Liver (tissue), 8 donors: ENCODE measurements at regions not wholly inside any gene's neighbourhood (a gene's known extent, or its start where the extent isn't known, plus 50 kb on each side); places are given as distances from the start of the nearest gene placed in this dataset.

ENCODE experiments used
- DNase-seq: peaks from one replicate; pipeline ENCODE4 v3.0.0-alpha.2; 2017; ENCODE audit warnings: low spot score
- H3K27ac ChIP-seq, 2 donors: one replicate each; pipeline ENCODE4 v1.7.0; 2013; ENCODE audit warnings: inconsistent platforms in 2 of 2, low read length in 2 of 2, control low read depth in 1 of 2, low read depth in 1 of 2, mild to moderate bottlenecking in 1 of 2
- H3K27me3 ChIP-seq, 4 donors: one replicate each; pipeline versions ENCODE4 v1.6.1 to v1.7.0; 2013; ENCODE audit warnings: low read length in 3 of 4, inconsistent platforms in 1 of 4, mild to moderate bottlenecking in 1 of 4, moderate library complexity in 1 of 4; ENCODE audit not compliant: control insufficient read depth in 4 of 4, insufficient read depth in 4 of 4
- H3K36me3 ChIP-seq, 4 donors: one replicate each; pipeline versions ENCODE4 v1.6.1 to v1.7.0; 2013; ENCODE audit warnings: low read length in 3 of 4, mild to moderate bottlenecking in 3 of 4, low read depth in 1 of 4, moderate library complexity in 1 of 4; ENCODE audit not compliant: control insufficient read depth in 4 of 4, insufficient read depth in 3 of 4
- H3K4me1 ChIP-seq, 4 donors: one replicate each; pipeline versions ENCODE4 v1.6.1 to v1.7.0; 2013; ENCODE audit warnings: low read length in 3 of 4, mild to moderate bottlenecking in 3 of 4, moderate library complexity in 1 of 4; ENCODE audit not compliant: control insufficient read depth in 4 of 4, insufficient read depth in 4 of 4
- H3K4me3 ChIP-seq, 3 donors: one replicate each; pipeline versions ENCODE4 v1.6.1 to v1.7.0; 2013; ENCODE audit warnings: low read length in 3 of 3, control low read depth in 1 of 3, low read depth in 1 of 3, mild to moderate bottlenecking in 1 of 3
- H3K9ac ChIP-seq, 2 donors: one replicate each; pipeline ENCODE4 v1.7.0; 2013; ENCODE audit warnings: low read length in 2 of 2, mild to moderate bottlenecking in 2 of 2, moderate library complexity in 2 of 2, control low read depth in 1 of 2, low read depth in 1 of 2
- H3K9me3 ChIP-seq, 4 donors: one replicate each; pipeline versions ENCODE4 v1.6.1 to v1.7.0; 2013; ENCODE audit warnings: low read length in 3 of 4; ENCODE audit not compliant: control insufficient read depth in 4 of 4
- EGR1 ChIP-seq, 2 donors: IDR thresholded peaks; 2 replicates each; pipeline ENCODE4 v1.6.1; 2016 to 2018; ENCODE audit warnings: antibody characterized with exemption in 2 of 2, low read depth in 2 of 2
- FOXA1 ChIP-seq: IDR thresholded peaks from 2 replicates; pipeline ENCODE4 v1.6.1; 2016; ENCODE audit warnings: antibody characterized with exemption
- FOXA2 ChIP-seq: IDR thresholded peaks from 2 replicates; pipeline ENCODE4 v1.6.1; 2016; ENCODE audit warnings: antibody characterized with exemption
- GABPA ChIP-seq, 2 donors: IDR thresholded peaks in 1 of 2; conservative IDR thresholded peaks in 1 of 2; 2 replicates each; pipeline ENCODE4 v1.6.1; 2016; ENCODE audit warnings: antibody characterized with exemption in 2 of 2, mild to moderate bottlenecking in 1 of 2, moderate library complexity in 1 of 2
- HNF4A ChIP-seq, 2 donors: conservative IDR thresholded peaks; 2 replicates each; pipeline ENCODE4 v1.6.1; 2016; ENCODE audit warnings: antibody characterized with exemption in 2 of 2, mild to moderate bottlenecking in 2 of 2
- HNF4G ChIP-seq: IDR thresholded peaks from 2 replicates; pipeline ENCODE4 v1.6.1; 2016; ENCODE audit warnings: antibody characterized with exemption
- JUND ChIP-seq, 2 donors: IDR thresholded peaks; 2 replicates each; pipeline ENCODE4 v1.6.1; 2016; ENCODE audit warnings: antibody characterized with exemption in 2 of 2
- NR2F2 ChIP-seq: IDR thresholded peaks from 2 replicates; pipeline ENCODE4 v1.6.1; 2016; ENCODE audit warnings: antibody characterized with exemption
- RAD21 ChIP-seq, 2 donors: IDR thresholded peaks; 2 replicates each; pipeline ENCODE4 v1.6.1; 2016; ENCODE audit warnings: antibody characterized with exemption in 2 of 2, mild to moderate bottlenecking in 2 of 2
- RXRA ChIP-seq, 2 donors: IDR thresholded peaks; 2 replicates each; pipeline ENCODE4 v1.6.1; 2017 to 2018; ENCODE audit warnings: antibody characterized with exemption in 2 of 2, mild to moderate bottlenecking in 1 of 2
- SP1 ChIP-seq: IDR thresholded peaks from 2 replicates; pipeline ENCODE4 v1.6.1; 2018; ENCODE audit warnings: antibody characterized with exemption, mild to moderate bottlenecking
- TAF1 ChIP-seq: conservative IDR thresholded peaks from 2 replicates; pipeline ENCODE4 v1.6.1; 2016; ENCODE audit warnings: antibody characterized with exemption, mild to moderate bottlenecking
- YY1 ChIP-seq: IDR thresholded peaks from 2 replicates; pipeline ENCODE4 v1.6.1; 2016; ENCODE audit warnings: antibody characterized with exemption, mild to moderate bottlenecking
- WGBS: extraction: QIAGEN DNeasy Blood & Tissue Kit; methylation state at CpG from one replicate; pipeline ENCODE4 v1.1.7; 2013; 5-methylcytosine and 5-hydroxymethylcytosine counted together
- TF ChIP-seq, protein P1 (sequence below): IDR thresholded peaks from 2 replicates; pipeline ENCODE4 v1.6.1; 2016; ENCODE audit warnings: antibody characterized with exemption
- TF ChIP-seq, protein P2 (sequence below): IDR thresholded peaks from 2 replicates; pipeline ENCODE4 v1.6.1; 2016; ENCODE audit warnings: antibody characterized with exemption, mild to moderate bottlenecking
- TF ChIP-seq, protein P3 (sequence below): fragments of 150-350 bp; IDR thresholded peaks from 2 replicates; pipeline ENCODE4 v1.5.1; 2017; ENCODE audit warnings: improper control_type of control experiment, low read depth, low read length; ENCODE audit not compliant: missing input control
- TF ChIP-seq, protein P4 (sequence below): IDR thresholded peaks from 2 replicates; pipeline ENCODE4 v1.6.1; 2016; ENCODE audit warnings: antibody characterized with exemption
- TF ChIP-seq, protein P5 (sequence below): IDR thresholded peaks from 2 replicates; pipeline ENCODE4 v1.6.1; 2016; ENCODE audit warnings: antibody characterized with exemption
- donor health status: healthy.
- donor health status: healthy.
- donor health status: healthy.
- donor health status: healthy.
- donor health status: healthy.

DNA sequence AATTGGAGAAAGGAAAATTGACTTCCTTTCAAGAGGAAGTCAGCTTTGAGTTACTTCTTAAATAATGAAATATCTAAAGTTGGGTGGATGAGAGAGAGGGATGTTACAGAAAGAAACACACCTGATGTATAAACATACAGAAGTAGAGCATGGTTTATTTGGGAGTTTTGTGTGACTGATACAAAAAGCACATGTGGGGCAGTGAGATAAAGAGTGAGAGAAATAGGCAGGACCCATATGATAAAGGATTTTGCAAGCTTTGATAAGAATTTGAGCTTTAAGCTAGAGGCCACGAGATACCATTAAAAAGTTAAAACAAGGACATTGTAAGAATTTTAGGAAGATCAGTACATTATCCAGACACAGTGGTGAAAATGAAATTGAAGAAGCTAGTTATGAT lies 263.3 kb upstream of the GPRIN3 start:
- no peak overlapping the region for H3K27ac ChIP-seq
- H3K27me3 ChIP-seq = peaks cover 0 to 8% (median 0%) of the 10 kb centered on the region in 4 donors
- H3K4me3 ChIP-seq = no peak overlapping the region
- H3K4me1 ChIP-seq = no peaks in the 10 kb centered on the region
- H3K36me3 ChIP-seq = no peaks in the 10 kb centered on the region
- H3K9ac ChIP-seq = no peak overlapping the region
- TF ChIP-seq, protein P1, sequence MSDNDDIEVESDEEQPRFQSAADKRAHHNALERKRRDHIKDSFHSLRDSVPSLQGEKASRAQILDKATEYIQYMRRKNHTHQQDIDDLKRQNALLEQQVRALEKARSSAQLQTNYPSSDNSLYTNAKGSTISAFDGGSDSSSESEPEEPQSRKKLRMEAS = no peak
- TF ChIP-seq HNF4A (conservative IDR thresholded peaks at IDR 0.05) (no peak), HNF4G (no peak), EGR1 (IDR thresholded peaks at IDR 0.05; ENCODE audit: low read depth in 2 of 2) (no peak), JUND (IDR thresholded peaks at IDR 0.05) (no peak), GABPA (IDR thresholded peaks at IDR 0.05 in 1 of 2, conservative IDR thresholded peaks at IDR 0.05 in 1 of 2) (no peak), RXRA (IDR thresholded peaks at IDR 0.05) (no peak)
- TF ChIP-seq, protein P2, sequence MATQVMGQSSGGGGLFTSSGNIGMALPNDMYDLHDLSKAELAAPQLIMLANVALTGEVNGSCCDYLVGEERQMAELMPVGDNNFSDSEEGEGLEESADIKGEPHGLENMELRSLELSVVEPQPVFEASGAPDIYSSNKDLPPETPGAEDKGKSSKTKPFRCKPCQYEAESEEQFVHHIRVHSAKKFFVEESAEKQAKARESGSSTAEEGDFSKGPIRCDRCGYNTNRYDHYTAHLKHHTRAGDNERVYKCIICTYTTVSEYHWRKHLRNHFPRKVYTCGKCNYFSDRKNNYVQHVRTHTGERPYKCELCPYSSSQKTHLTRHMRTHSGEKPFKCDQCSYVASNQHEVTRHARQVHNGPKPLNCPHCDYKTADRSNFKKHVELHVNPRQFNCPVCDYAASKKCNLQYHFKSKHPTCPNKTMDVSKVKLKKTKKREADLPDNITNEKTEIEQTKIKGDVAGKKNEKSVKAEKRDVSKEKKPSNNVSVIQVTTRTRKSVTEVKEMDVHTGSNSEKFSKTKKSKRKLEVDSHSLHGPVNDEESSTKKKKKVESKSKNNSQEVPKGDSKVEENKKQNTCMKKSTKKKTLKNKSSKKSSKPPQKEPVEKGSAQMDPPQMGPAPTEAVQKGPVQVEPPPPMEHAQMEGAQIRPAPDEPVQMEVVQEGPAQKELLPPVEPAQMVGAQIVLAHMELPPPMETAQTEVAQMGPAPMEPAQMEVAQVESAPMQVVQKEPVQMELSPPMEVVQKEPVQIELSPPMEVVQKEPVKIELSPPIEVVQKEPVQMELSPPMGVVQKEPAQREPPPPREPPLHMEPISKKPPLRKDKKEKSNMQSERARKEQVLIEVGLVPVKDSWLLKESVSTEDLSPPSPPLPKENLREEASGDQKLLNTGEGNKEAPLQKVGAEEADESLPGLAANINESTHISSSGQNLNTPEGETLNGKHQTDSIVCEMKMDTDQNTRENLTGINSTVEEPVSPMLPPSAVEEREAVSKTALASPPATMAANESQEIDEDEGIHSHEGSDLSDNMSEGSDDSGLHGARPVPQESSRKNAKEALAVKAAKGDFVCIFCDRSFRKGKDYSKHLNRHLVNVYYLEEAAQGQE = no peak
- 48% methylated on average over 1 of the region's 1 CpG for WGBS
- no peak for DNase-seq
- no peaks in the 10 kb centered on the region for H3K9me3 ChIP-seq

DNA sequence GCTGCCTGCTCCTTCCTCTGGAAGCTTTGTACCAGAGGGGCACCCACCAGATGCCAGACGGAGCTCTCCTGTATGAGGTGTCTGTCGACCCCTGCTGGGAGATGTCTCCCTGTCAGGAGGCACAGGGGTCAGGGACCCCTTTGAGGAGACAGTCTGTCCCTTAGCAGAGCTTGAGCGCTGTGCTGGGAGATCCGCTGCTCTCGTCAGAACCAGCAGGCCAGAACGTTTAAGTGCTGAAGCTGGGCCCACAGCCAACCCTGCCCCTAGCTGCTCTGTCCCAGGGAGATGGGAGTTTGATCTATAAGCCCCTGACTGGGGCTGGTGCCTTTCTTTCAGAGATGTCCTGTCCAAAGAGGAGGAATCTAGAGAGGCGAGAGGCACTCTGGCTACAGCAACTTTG lies 260.3 kb upstream of the GPRIN3 start:
- no peak overlapping the region for H3K9ac ChIP-seq
- no peak overlapping the region for H3K4me3 ChIP-seq
- H3K4me1 ChIP-seq = no peaks in the 10 kb centered on the region
- TF ChIP-seq HNF4G (no peak), RAD21 (IDR thresholded peaks at IDR 0.05) (no peak), FOXA2 (no peak), SP1 (no peak), GABPA (IDR thresholded peaks at IDR 0.05 in 1 of 2, conservative IDR thresholded peaks at IDR 0.05 in 1 of 2) (no peak), RXRA (IDR thresholded peaks at IDR 0.05) (no peak), HNF4A (conservative IDR thresholded peaks at IDR 0.05) (no peak), EGR1 (IDR thresholded peaks at IDR 0.05; ENCODE audit: low read depth in 2 of 2) (no peak), TAF1 (no peak), YY1 (no peak), NR2F2 (no peak), JUND (IDR thresholded peaks at IDR 0.05) (no peak), FOXA1 (no peak)
- TF ChIP-seq, protein P1 = no peak
- TF ChIP-seq, protein P3, sequence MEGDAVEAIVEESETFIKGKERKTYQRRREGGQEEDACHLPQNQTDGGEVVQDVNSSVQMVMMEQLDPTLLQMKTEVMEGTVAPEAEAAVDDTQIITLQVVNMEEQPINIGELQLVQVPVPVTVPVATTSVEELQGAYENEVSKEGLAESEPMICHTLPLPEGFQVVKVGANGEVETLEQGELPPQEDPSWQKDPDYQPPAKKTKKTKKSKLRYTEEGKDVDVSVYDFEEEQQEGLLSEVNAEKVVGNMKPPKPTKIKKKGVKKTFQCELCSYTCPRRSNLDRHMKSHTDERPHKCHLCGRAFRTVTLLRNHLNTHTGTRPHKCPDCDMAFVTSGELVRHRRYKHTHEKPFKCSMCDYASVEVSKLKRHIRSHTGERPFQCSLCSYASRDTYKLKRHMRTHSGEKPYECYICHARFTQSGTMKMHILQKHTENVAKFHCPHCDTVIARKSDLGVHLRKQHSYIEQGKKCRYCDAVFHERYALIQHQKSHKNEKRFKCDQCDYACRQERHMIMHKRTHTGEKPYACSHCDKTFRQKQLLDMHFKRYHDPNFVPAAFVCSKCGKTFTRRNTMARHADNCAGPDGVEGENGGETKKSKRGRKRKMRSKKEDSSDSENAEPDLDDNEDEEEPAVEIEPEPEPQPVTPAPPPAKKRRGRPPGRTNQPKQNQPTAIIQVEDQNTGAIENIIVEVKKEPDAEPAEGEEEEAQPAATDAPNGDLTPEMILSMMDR = no peak
- TF ChIP-seq, protein P4, sequence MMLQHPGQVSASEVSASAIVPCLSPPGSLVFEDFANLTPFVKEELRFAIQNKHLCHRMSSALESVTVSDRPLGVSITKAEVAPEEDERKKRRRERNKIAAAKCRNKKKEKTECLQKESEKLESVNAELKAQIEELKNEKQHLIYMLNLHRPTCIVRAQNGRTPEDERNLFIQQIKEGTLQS = no peak
- TF ChIP-seq, protein P5, sequence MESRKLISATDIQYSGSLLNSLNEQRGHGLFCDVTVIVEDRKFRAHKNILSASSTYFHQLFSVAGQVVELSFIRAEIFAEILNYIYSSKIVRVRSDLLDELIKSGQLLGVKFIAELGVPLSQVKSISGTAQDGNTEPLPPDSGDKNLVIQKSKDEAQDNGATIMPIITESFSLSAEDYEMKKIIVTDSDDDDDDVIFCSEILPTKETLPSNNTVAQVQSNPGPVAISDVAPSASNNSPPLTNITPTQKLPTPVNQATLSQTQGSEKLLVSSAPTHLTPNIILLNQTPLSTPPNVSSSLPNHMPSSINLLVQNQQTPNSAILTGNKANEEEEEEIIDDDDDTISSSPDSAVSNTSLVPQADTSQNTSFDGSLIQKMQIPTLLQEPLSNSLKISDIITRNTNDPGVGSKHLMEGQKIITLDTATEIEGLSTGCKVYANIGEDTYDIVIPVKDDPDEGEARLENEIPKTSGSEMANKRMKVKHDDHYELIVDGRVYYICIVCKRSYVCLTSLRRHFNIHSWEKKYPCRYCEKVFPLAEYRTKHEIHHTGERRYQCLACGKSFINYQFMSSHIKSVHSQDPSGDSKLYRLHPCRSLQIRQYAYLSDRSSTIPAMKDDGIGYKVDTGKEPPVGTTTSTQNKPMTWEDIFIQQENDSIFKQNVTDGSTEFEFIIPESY = no peak
- TF ChIP-seq, protein P2 = no peak
- no peaks in the 10 kb centered on the region for H3K36me3 ChIP-seq
- H3K27me3 ChIP-seq = peaks cover 0 to 8% (median 0%) of the 10 kb centered on the region in 4 donors
- H3K27ac ChIP-seq = no peak overlapping the region
- no peak for DNase-seq
- H3K9me3 ChIP-seq = no peaks in the 10 kb centered on the region
- 86% methylated on average over 7 of the region's 7 CpGs for WGBS
